HepG2 (cell line): ENCODE measurements at regions not wholly inside any gene's neighbourhood (a gene's known extent, or its start where the extent isn't known, plus 50 kb on each side); places are given as distances from the start of the nearest gene placed in this dataset.

ENCODE experiments used
- ATAC-seq: fragments of 200-7000 bp; cut with Tn5 transposase; 3 replicates; pipeline ENCODE4 v1.9.1; 2020; ENCODE audit warnings: mild to moderate bottlenecking, moderate library complexity
- BruUV-seq: library from RNA; stranded (reverse); fragments of 400-500 nt; replicated peaks from 2 replicates; lab custom pipeline; 2021; lab: Mats Ljungman, UMichigan
- CTCF ChIA-PET: fragments of 300-600 bp; formaldehyde crosslinking; extraction: SDS; loops from one replicate; lab custom pipeline; 2021; ENCODE audit warnings: low total read pairs, inconsistent platforms, low intra/inter-chr PET ratio; lab: Yijun Ruan, JAX
- POLR2A ChIA-PET: fragments of 350-600 bp; sonication (Branson Sonifier 250); formaldehyde crosslinking; loops from one replicate; lab custom pipeline; 2020; ENCODE audit warnings: antibody characterized with exemption, inconsistent platforms; lab: Yijun Ruan, JAX
- DNase-seq: peaks from one replicate; pipeline ENCODE4 v3.0.0-alpha.2; 2015; ENCODE audit warnings: low spot score
- FAIRE-seq: peaks from 3 replicates; lab custom pipeline; 2011; peaks lifted over from hg19 to GRCh38; lab: Jason Lieb, UNC
- H2AFZ ChIP-seq: one replicate; pipeline ENCODE4 v1.6.1; 2011; ENCODE audit warnings: low read length, inconsistent platforms
- H3K27ac ChIP-seq: fragments of 300-600 bp; 3 replicates; pipeline ENCODE4 v1.8.0; 2011; ENCODE audit warnings: mixed run types, mild to moderate bottlenecking, mixed read lengths, low read length, inconsistent platforms; ENCODE audit not compliant: insufficient read depth; ENCODE audit errors: extremely low read length
- H3K27me3 ChIP-seq, 2 experiments: fragments of 200-600 bp in 1 of 2; 2 replicates in 1 of 2; 3 replicates in 1 of 2; pipeline versions ENCODE4 v1.6.0 to v1.8.0; 2011; ENCODE audit warnings: low read length in 2 of 2, mild to moderate bottlenecking in 2 of 2, moderate library complexity in 2 of 2, inconsistent platforms in 1 of 2; ENCODE audit not compliant: insufficient read depth in 2 of 2, control insufficient read depth in 1 of 2
- H3K36me3 ChIP-seq, 2 experiments: fragments of 200-600 bp in 1 of 2; replicated peaks in 1 of 2; 2 replicates in 1 of 2; 3 replicates in 1 of 2; pipeline versions ENCODE4 v1.5.1 to v1.8.0; 2011; ENCODE audit warnings: low read length in 2 of 2, inconsistent platforms in 1 of 2; ENCODE audit not compliant: insufficient read depth in 2 of 2, control insufficient read depth in 1 of 2
- H3K4me1 ChIP-seq: 2 replicates; pipeline ENCODE4 v1.5.1; 2012; ENCODE audit warnings: low read length, inconsistent platforms; ENCODE audit not compliant: insufficient read depth
- H3K4me2 ChIP-seq: 2 replicates; pipeline ENCODE4 v1.6.0; 2011; ENCODE audit warnings: low read depth, low read length, inconsistent platforms
- H3K4me3 ChIP-seq, 3 experiments: fragments of 200-600 bp in 1 of 3; sonication (generic), shearing (Covaris generic) in 1 of 3; replicated peaks in 1 of 3; 2 replicates each; pipeline ENCODE4 v1.5.1; 2011 to 2016; ENCODE audit warnings: low read length in 3 of 3, inconsistent platforms in 2 of 3, low read depth in 2 of 3, mild to moderate bottlenecking in 2 of 3, control low read depth in 1 of 3, mixed read lengths in 1 of 3; ENCODE audit not compliant: insufficient read depth in 1 of 3
- H3K79me2 ChIP-seq: one replicate; pipeline ENCODE4 v1.6.1; 2011; ENCODE audit warnings: low read length, inconsistent platforms; ENCODE audit not compliant: insufficient read depth
- H3K9ac ChIP-seq: 2 replicates; pipeline ENCODE4 v1.6.0; 2011; ENCODE audit warnings: mild to moderate bottlenecking, low read depth, low read length, inconsistent platforms; ENCODE audit not compliant: insufficient read depth
- H3K9me3 ChIP-seq: 2 replicates; pipeline ENCODE4 v1.5.1; 2012; ENCODE audit warnings: mild to moderate bottlenecking, low read length
- H4K20me1 ChIP-seq: 2 replicates; pipeline ENCODE4 v1.6.0; 2011; ENCODE audit warnings: inconsistent platforms, mild to moderate bottlenecking, low read length, moderate library complexity; ENCODE audit not compliant: insufficient read depth
- BCL3 ChIP-seq: sonication (generic); formaldehyde crosslinking; IDR thresholded peaks from 2 replicates; pipeline ENCODE4 v1.5.1; 2020; ENCODE audit warnings: mild to moderate bottlenecking, missing genetic modification reagents, moderate library complexity
- GPBP1L1 ChIP-seq: sonication (generic); formaldehyde crosslinking; IDR thresholded peaks from 2 replicates; pipeline ENCODE4 v1.5.0; 2020; ENCODE audit warnings: mild to moderate bottlenecking, missing genetic modification reagents
- KDM3A ChIP-seq: IDR thresholded peaks from 2 replicates; pipeline ENCODE4 v1.6.1; 2018; ENCODE audit warnings: low read depth, missing compliant biosample characterization
- MAZ ChIP-seq, 2 experiments: sonication (generic) in 1 of 2; formaldehyde crosslinking in 1 of 2; IDR thresholded peaks; 2 replicates each; pipeline versions ENCODE4 v1.5.0 to v1.6.1; 2012 to 2020; ENCODE audit warnings: low read depth in 2 of 2, mild to moderate bottlenecking in 2 of 2, borderline replicate concordance in 1 of 2, improper control_type of control experiment in 1 of 2, low read length in 1 of 2, missing genetic modification reagents in 1 of 2, moderate library complexity in 1 of 2
- RCOR2 ChIP-seq: IDR thresholded peaks from 2 replicates; pipeline ENCODE4 v1.6.1; 2016; ENCODE audit warnings: missing biosample characterization, missing genetic modification reagents
- THYN1 ChIP-seq: sonication (generic); formaldehyde crosslinking; IDR thresholded peaks from 2 replicates; pipeline ENCODE4 v1.8.1; 2023; ENCODE audit warnings: low read depth, mild to moderate bottlenecking, moderate library complexity, missing genetic modification reagents, borderline replicate concordance
- ZNF280D ChIP-seq: sonication (generic); formaldehyde crosslinking; IDR thresholded peaks from 2 replicates; pipeline ENCODE4 v1.5.1; 2020; ENCODE audit warnings: mild to moderate bottlenecking, missing genetic modification reagents
- ZNF367 ChIP-seq: sonication (generic); formaldehyde crosslinking; IDR thresholded peaks from 2 replicates; pipeline ENCODE4 v1.4.0; 2020; ENCODE audit warnings: missing genetic modification reagents, borderline replicate concordance
- ZNF549 ChIP-seq: sonication (generic); formaldehyde crosslinking; IDR thresholded peaks from 2 replicates; pipeline ENCODE4 v1.5.0; 2020; ENCODE audit warnings: missing genetic modification reagents
- ZNF891 ChIP-seq: sonication (generic); formaldehyde crosslinking; IDR thresholded peaks from 2 replicates; pipeline ENCODE4 v1.5.0; 2020; ENCODE audit warnings: mild to moderate bottlenecking, missing genetic modification reagents
- in situ Hi-C: cut with HindIII; loops from 2 replicates; pipeline ENCODE4 v1.10.0; 2017; ENCODE audit warnings: low pct_unique_long_range_greater_than_20kb; ENCODE audit not compliant: extremely low pct_ligation_motif_present
- intact Hi-C: fragments of 100-400 bp; cut with micrococcal nuclease; formaldehyde crosslinking; loops from one replicate; pipeline ENCODE4 v1.10.0; 2022; ENCODE audit not compliant: unreplicated experiment

GRCh38 chr11:130817330-130817944, 98.8 kb downstream of the SNX19 start:
- intact Hi-C loops = no loop called here
- Histone ChIP-seq H3K4me1 (no peaks in the 10 kb centered on the region), H3K4me2 (no peak overlapping the region), H3K9ac (no peak overlapping the region), H3K27me3 (peaks cover 0 to 10% of the 10 kb centered on the region in 2 experiments; a peak in 3 of 5 replicates), H3K27ac (no peak overlapping the region), H3K9me3 (no peaks in the 10 kb centered on the region), H4K20me1 (no peaks in the 10 kb centered on the region), H3K36me3 (no peaks in the 10 kb centered on the region), H3K79me2 (no peaks in the 10 kb centered on the region), H3K4me3 (no peak overlapping the region), H2AFZ (no peak overlapping the region)
- no TSS peak for BruUV-seq
- FAIRE-seq = no peak
- ChIA-PET POLR2A (no interaction called here), CTCF (no interaction called here)
- in situ Hi-C loops = no loop called here
- DNase-seq = no peak
- TF ChIP-seq ZNF549 = no peak
- no peak for TF ChIP-seq RCOR2
- no peak for TF ChIP-seq THYN1 (CRISPR knock-in tag)
- TF ChIP-seq ZNF367 (CRISPR knock-in tag) = no peak
- no peak for TF ChIP-seq ZNF280D
- TF ChIP-seq MAZ (IDR thresholded peaks at IDR 0.05; ENCODE audit: borderline replicate concordance, low read depth, low read length) = no peak
- TF ChIP-seq MAZ (CRISPR knock-in tag; IDR thresholded peaks at IDR 0.05; ENCODE audit: low read depth) = no peak
- no peak for TF ChIP-seq BCL3
- TF ChIP-seq ZNF891 (CRISPR knock-in tag) = no peak
- no peak for TF ChIP-seq GPBP1L1
- no peak for TF ChIP-seq KDM3A (CRISPR knock-in tag)
- TF ChIP-seq, all 625 proteins: peak for 0
- ATAC-seq = no peak
